Bone marrow (tissue), 2 donors: ENCODE measurements at regions not wholly inside any gene's neighbourhood (a gene's known extent, or its start where the extent isn't known, plus 50 kb on each side); places are given as distances from the start of the nearest gene placed in this dataset.

ENCODE experiments used
- DNase-seq, 2 donors: peaks; one replicate each; lab custom pipeline; 2025; lab: John Stamatoyannopoulos, UW

- no peak for DNase-seq
Measured at GRCh38 chr3:146912241-146913015, 307.3 kb upstream of the PLSCR5 start.

DNA sequence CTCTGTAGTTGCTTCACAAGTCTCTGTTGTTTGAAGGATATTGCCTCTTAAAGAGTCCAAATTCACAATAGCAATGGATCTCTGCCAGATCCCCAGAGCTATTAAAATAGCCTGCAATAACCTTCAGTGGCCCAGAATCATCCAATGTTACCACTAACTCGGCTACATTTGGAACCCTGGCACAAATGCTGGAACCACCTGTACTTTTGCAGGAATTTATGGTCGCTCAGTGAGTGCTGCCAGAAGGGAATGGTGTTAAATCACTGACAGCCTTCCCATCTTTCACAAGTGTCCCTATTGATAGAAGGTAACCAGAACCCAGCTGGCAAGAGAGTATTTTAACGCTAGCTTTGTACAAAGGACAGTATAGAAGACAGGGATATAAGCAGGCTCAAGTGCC is 298.8 kb upstream of the PLSCR5 start:
- DNase-seq = no peak

DNA sequence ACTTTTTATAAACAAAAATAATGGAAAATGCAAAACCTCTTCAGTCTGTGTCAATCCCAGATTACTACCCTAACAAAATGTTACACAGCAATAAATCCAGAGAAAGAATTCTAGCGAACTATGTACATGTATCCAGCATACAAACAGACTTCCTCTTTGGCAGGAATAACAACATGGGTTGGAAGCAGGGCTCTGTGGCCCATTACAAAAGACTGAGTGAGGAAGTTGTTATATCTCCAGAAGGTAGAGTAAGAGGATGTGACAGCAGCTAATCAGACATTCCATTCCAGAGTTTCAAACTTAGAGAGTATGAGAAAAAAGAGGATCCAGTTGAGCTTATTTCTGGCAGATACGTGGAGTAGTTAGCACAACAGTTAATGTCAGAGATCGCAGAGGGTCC is 294.0 kb upstream of the PLSCR5 start:
- no peak for DNase-seq

DNA sequence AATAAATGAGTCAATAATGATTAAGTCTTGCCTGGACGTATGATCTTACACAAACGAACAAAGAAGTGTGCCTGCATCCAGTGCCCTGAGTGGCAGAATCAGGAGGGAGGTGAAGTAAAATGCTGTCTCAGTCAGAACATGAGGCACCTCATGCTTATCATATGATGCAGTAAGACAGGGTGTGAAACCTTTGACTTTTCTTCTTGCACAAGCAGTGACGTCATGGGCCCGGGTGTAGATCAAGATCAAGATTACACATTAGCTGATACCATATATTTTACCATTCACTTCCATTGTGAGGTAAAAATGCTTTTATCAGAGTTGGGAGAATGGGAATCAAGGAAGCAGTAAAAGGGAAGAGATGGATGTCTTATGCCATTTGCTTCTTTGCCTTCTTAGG is 291.6 kb upstream of the PLSCR5 start:
- no peak for DNase-seq

- DNase-seq = no peak
Measured at GRCh38 chr3:146895026-146895749, 290.0 kb upstream of the PLSCR5 start.

- DNase-seq = no peak
Measured at GRCh38 chr3:146894406-146894805, 289.3 kb upstream of the PLSCR5 start.

DNA sequence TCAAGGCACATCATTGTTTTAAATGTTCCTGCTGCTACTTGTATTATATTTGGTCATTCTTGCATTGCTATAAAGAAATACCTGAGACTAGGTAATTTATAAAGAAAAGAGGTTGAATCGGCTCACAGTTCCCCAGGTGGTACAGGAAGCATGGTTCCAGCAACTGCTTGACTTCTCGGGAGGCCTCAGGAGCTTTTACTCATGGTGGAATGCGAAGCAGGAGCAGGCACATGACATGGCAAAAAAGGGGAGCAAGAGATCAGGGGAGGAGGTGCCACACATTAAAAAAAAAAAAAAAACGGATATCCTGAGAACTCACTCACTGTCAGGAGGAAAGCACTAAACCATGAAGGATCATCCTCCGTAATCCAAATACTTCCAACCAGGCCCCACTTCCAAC is 286.9 kb upstream of the PLSCR5 start:
- no peak for DNase-seq

GRCh38 chr3:146889626-146890025 is 284.5 kb upstream of the PLSCR5 start:
- DNase-seq = no peak

DNA sequence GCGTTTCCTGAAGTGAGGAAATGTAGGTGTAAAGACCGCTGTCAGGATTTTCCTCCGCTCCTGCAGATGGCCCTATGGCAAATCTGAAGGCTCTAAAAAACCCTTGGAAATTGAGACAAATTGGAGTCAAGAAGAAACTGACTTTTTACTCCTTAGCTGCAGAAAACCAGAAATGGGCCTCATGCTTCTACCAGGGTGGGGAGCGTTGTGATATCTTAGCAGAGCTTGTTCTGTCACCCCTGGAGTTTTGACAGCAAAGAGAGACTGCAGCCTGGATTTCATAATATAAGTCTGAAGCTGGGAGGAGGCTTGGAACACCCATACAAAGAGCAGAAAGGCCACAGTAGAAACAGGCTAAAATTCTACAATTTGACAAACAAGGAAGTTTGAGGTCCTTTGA is 283.0 kb upstream of the PLSCR5 start:
- no peak for DNase-seq

DNA sequence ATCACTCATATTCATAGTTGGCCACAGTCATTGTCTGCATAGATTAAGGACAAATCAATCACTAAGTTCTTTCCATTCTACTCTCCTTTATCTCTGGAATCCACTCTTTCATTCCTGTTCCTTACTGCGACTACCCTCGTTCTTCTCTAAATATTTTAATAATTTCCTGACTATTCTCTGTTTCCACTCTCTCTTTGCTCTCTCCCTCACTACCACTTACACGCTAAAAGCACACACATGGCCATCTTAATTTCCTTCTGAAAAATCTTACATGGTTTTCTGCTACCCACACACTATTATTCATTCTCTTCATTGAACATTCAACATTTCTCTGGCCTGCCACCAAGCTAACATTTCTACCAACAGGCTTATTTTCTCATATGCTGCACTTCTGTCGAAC is 279.6 kb upstream of the PLSCR5 start:
- no peak for DNase-seq

- no peak for DNase-seq
Measured at GRCh38 chr3:146884296-146884695, 279.1 kb upstream of the PLSCR5 start.

DNA sequence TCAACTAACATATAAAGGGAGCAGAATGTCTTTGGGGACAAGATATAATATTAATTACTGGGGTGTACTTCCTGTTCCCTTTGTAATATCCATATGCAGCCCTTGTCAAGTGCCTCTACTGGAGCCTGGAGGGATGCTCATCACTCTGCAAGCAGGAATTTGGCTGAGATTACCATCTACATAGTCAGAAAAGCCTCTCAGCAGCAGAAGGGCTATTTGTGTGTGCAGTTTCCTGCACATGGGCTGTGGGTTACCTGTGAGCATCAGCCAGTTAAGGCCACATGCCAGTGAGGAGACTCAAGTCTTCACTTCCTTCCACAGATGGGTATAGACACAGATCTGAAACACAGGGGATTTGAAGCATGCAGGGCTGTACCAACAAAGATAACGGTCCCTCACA is 278.1 kb upstream of the PLSCR5 start:
- DNase-seq = no peak

GRCh38 chr3:146881966-146882760 is 277.0 kb upstream of the PLSCR5 start:
- DNase-seq = no peak

GRCh38 chr3:146881356-146881755 is 276.2 kb upstream of the PLSCR5 start:
- DNase-seq = no peak

DNA sequence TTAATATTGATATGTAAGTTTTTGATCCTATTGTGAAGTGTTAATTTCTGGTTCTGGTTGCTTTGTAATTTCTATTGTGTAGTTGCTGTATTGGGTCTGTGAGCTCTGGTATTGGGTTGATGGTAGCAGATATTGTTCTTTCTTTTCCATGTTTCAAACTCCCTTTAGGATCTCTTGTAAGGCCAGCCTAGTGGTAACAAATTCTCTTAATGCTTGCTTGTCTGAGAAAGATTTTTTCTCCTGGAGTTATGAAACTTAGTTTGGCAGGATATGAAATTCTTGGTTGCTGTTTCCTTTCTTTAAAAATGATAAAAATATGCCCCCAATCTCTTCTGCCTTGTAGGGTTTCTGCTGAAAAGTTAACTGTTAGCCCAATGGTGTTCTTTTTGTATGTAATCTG is 268.6 kb upstream of the PLSCR5 start:
- no peak for DNase-seq

- no peak for DNase-seq
Measured at GRCh38 chr3:146865175-146865755, 260.1 kb upstream of the PLSCR5 start.

DNA sequence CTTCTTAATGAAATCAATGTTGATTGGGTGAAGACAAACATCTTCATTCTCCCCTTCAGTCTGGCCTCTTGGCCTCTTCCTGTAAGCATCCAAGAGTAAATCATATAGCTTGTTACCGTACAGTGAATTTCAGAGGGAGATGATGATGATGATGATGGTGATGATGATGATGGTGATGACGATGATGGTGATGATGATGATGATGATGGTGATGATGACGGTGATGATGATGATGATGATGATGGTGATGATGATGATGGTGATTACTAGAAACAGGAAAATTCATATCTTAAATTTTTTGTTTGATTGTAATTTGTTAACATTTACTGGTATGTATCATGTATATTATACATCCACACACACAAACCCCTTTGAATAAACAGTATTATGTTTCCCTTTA is 256.1 kb upstream of the PLSCR5 start:
- no peak for DNase-seq

GRCh38 chr3:146854523-146854922 is 249.4 kb upstream of the PLSCR5 start:
- DNase-seq = no peak

DNA sequence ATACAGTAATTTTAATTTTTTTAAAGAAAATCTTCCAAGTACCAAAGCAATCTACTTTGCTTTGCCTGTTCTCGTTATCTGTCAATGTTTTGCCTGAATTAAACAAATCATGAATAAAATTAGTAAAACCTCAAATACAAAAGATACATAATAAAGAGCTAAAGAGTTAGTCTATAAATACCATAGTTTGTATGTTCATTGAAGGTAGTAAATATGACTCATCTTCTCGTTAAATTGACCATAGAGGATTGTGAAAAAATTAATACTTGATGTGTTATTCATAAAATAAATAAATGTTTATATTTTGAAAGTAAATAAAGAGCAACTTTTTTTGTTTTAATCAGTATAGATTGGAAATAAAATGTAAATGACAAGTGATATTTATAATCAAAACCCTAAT is 246.5 kb upstream of the PLSCR5 start:
- DNase-seq = no peak

- no peak for DNase-seq
Measured at GRCh38 chr3:146845361-146845760, 240.2 kb upstream of the PLSCR5 start.

GRCh38 chr3:146843476-146843875 is 238.3 kb upstream of the PLSCR5 start:
- DNase-seq = no peak

GRCh38 chr3:146839727-146840375 is 234.7 kb upstream of the PLSCR5 start:
- no peak for DNase-seq
